HepG2 (cell line): ENCODE measurements at regions not wholly inside any gene's neighbourhood (a gene's known extent, or its start where the extent isn't known, plus 50 kb on each side); places are given as distances from the start of the nearest gene placed in this dataset.
"Not testable (repeated sequence)": the region's sequence is repeated elsewhere in the genome, so short reads cannot be mapped to it uniquely, and the experiment has no call there.

Experiments used
- CBX5 ChIP-seq: sonication (generic); formaldehyde crosslinking; IDR thresholded peaks from 2 replicates; pipeline ENCODE4 v1.4.0; 2020; ENCODE audit warnings: missing genetic modification reagents, borderline replicate concordance
- KLF12 ChIP-seq: sonication (generic); formaldehyde crosslinking; IDR thresholded peaks from 2 replicates; pipeline ENCODE4 v1.4.0; 2020; ENCODE audit warnings: missing genetic modification reagents, borderline replicate concordance
- KLF6 ChIP-seq: IDR thresholded peaks from 2 replicates; pipeline ENCODE4 v1.8.0; 2016; ENCODE audit warnings: missing biosample characterization, missing genetic modification reagents
- MYC ChIP-seq: sonication (generic); formaldehyde crosslinking; IDR thresholded peaks from 2 replicates; pipeline ENCODE4 v1.9.0; 2021; ENCODE audit warnings: missing genetic modification reagents, borderline replicate concordance
- POLR2A ChIP-seq, 2 experiments: IDR thresholded peaks; 2 replicates each; pipeline ENCODE4 v1.6.1; 2011; ENCODE audit warnings: low read depth in 2 of 2, low read length in 2 of 2, mild to moderate bottlenecking in 1 of 2, moderate library complexity in 1 of 2; ENCODE audit not compliant: insufficient read depth in 1 of 2
- ZBTB8A ChIP-seq: sonication (generic); formaldehyde crosslinking; IDR thresholded peaks from 2 replicates; pipeline ENCODE4 v1.4.0; 2020; ENCODE audit warnings: mild to moderate bottlenecking, low read depth, missing genetic modification reagents, borderline replicate concordance
- ZFP37 ChIP-seq: sonication (generic); formaldehyde crosslinking; IDR thresholded peaks from 2 replicates; pipeline ENCODE4 v1.4.0; 2020; ENCODE audit warnings: missing genetic modification reagents, borderline replicate concordance
- TF ChIP-seq, protein P1 (sequence below): sonication (generic); formaldehyde crosslinking; IDR thresholded peaks from 2 replicates; pipeline ENCODE4 v1.5.0; 2020; ENCODE audit warnings: mild to moderate bottlenecking, missing genetic modification reagents
- TF ChIP-seq, protein P2 (sequence below): sonication (generic); formaldehyde crosslinking; IDR thresholded peaks from 2 replicates; pipeline ENCODE4 v1.4.0; 2020; ENCODE audit warnings: missing genetic modification reagents
- TF ChIP-seq, protein P3 (sequence below): sonication (generic); formaldehyde crosslinking; conservative IDR thresholded peaks from 2 replicates; pipeline ENCODE4 v1.8.0; 2022; ENCODE audit warnings: missing genetic modification reagents
- TF ChIP-seq, protein P4 (sequence below): IDR thresholded peaks from 2 replicates; pipeline ENCODE4 v1.6.1; 2016; ENCODE audit warnings: missing compliant biosample characterization, missing genetic modification reagents, borderline replicate concordance
- TF ChIP-seq, protein P5 (sequence below): sonication (generic); formaldehyde crosslinking; IDR thresholded peaks from 2 replicates; pipeline ENCODE4 v1.8.1; 2023; ENCODE audit warnings: mild to moderate bottlenecking, inconsistent platforms, moderate library complexity, missing genetic modification reagents, borderline replicate concordance
- TF ChIP-seq, protein P6 (sequence below): sonication (generic); formaldehyde crosslinking; IDR thresholded peaks from 2 replicates; pipeline ENCODE4 v1.4.0; 2020; ENCODE audit warnings: mild to moderate bottlenecking, low read depth, missing genetic modification reagents
- TF ChIP-seq, protein P7 (sequence below): sonication (generic); formaldehyde crosslinking; IDR thresholded peaks from 2 replicates; pipeline ENCODE4 v1.5.0; 2020; ENCODE audit warnings: mild to moderate bottlenecking, missing genetic modification reagents, moderate library complexity

DNA sequence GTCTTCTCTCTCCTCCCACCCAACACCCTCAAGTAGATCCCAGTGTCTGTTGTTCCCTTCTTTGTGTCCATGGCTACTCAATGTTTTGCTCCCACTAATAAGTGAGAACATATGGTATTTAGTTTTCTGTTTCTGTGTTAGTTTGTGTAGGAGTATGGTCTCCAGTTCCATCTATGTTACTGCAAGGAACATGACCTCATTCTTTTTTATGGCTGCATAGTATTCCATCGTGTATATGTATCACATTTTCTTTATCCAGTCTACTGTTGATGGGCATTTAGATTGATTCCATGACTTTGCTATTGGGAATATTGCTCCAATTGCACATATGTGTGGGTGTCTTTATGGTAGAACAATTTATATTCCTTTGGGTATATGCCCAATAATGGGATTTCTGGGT lies 51.4 kb upstream of the SLC1A3 start:
- TF ChIP-seq, protein P1, sequence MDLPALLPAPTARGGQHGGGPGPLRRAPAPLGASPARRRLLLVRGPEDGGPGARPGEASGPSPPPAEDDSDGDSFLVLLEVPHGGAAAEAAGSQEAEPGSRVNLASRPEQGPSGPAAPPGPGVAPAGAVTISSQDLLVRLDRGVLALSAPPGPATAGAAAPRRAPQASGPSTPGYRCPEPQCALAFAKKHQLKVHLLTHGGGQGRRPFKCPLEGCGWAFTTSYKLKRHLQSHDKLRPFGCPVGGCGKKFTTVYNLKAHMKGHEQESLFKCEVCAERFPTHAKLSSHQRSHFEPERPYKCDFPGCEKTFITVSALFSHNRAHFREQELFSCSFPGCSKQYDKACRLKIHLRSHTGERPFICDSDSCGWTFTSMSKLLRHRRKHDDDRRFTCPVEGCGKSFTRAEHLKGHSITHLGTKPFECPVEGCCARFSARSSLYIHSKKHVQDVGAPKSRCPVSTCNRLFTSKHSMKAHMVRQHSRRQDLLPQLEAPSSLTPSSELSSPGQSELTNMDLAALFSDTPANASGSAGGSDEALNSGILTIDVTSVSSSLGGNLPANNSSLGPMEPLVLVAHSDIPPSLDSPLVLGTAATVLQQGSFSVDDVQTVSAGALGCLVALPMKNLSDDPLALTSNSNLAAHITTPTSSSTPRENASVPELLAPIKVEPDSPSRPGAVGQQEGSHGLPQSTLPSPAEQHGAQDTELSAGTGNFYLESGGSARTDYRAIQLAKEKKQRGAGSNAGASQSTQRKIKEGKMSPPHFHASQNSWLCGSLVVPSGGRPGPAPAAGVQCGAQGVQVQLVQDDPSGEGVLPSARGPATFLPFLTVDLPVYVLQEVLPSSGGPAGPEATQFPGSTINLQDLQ (CRISPR knock-in tag): not testable (repeated sequence)
- TF ChIP-seq, protein P2, sequence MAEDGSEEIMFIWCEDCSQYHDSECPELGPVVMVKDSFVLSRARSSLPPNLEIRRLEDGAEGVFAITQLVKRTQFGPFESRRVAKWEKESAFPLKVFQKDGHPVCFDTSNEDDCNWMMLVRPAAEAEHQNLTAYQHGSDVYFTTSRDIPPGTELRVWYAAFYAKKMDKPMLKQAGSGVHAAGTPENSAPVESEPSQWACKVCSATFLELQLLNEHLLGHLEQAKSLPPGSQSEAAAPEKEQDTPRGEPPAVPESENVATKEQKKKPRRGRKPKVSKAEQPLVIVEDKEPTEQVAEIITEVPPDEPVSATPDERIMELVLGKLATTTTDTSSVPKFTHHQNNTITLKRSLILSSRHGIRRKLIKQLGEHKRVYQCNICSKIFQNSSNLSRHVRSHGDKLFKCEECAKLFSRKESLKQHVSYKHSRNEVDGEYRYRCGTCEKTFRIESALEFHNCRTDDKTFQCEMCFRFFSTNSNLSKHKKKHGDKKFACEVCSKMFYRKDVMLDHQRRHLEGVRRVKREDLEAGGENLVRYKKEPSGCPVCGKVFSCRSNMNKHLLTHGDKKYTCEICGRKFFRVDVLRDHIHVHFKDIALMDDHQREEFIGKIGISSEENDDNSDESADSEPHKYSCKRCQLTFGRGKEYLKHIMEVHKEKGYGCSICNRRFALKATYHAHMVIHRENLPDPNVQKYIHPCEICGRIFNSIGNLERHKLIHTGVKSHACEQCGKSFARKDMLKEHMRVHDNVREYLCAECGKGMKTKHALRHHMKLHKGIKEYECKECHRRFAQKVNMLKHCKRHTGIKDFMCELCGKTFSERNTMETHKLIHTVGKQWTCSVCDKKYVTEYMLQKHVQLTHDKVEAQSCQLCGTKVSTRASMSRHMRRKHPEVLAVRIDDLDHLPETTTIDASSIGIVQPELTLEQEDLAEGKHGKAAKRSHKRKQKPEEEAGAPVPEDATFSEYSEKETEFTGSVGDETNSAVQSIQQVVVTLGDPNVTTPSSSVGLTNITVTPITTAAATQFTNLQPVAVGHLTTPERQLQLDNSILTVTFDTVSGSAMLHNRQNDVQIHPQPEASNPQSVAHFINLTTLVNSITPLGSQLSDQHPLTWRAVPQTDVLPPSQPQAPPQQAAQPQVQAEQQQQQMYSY (CRISPR knock-in tag): not testable (repeated sequence)
- not testable (repeated sequence) for TF ChIP-seq KLF6; ZFP37; POLR2A (IDR thresholded peaks at IDR 0.05; ENCODE audit: insufficient read depth in 1 of 2, low read depth in 2 of 2, low read length in 2 of 2); ZBTB8A (CRISPR knock-in tag); MYC (CRISPR knock-in tag); KLF12 (CRISPR knock-in tag); CBX5 (CRISPR knock-in tag)
- TF ChIP-seq, protein P3, sequence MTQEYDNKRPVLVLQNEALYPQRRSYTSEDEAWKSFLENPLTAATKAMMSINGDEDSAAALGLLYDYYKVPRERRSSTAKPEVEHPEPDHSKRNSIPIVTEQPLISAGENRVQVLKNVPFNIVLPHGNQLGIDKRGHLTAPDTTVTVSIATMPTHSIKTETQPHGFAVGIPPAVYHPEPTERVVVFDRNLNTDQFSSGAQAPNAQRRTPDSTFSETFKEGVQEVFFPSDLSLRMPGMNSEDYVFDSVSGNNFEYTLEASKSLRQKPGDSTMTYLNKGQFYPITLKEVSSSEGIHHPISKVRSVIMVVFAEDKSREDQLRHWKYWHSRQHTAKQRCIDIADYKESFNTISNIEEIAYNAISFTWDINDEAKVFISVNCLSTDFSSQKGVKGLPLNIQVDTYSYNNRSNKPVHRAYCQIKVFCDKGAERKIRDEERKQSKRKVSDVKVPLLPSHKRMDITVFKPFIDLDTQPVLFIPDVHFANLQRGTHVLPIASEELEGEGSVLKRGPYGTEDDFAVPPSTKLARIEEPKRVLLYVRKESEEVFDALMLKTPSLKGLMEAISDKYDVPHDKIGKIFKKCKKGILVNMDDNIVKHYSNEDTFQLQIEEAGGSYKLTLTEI (CRISPR knock-in tag): not testable (repeated sequence)
- TF ChIP-seq, protein P4, sequence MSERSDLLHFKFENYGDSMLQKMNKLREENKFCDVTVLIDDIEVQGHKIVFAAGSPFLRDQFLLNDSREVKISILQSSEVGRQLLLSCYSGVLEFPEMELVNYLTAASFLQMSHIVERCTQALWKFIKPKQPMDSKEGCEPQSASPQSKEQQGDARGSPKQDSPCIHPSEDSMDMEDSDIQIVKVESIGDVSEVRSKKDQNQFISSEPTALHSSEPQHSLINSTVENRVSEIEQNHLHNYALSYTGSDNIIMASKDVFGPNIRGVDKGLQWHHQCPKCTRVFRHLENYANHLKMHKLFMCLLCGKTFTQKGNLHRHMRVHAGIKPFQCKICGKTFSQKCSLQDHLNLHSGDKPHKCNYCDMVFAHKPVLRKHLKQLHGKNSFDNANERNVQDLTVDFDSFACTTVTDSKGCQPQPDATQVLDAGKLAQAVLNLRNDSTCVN (CRISPR knock-in tag): not testable (repeated sequence)
- TF ChIP-seq, protein P5, sequence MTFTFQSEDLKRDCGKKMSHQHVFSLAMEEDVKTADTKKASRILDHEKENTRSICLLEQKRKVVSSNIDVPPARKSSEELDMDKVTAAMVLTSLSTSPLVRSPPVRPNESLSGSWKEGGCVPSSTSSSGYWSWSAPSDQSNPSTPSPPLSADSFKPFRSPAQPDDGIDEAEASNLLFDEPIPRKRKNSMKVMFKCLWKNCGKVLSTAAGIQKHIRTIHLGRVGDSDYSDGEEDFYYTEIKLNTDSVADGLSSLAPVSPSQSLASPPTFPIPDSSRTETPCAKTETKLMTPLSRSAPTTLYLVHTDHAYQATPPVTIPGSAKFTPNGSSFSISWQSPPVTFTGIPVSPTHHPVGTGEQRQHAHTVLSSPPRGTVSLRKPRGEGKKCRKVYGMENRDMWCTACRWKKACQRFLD (CRISPR knock-in tag): not testable (repeated sequence)
- TF ChIP-seq, protein P6, sequence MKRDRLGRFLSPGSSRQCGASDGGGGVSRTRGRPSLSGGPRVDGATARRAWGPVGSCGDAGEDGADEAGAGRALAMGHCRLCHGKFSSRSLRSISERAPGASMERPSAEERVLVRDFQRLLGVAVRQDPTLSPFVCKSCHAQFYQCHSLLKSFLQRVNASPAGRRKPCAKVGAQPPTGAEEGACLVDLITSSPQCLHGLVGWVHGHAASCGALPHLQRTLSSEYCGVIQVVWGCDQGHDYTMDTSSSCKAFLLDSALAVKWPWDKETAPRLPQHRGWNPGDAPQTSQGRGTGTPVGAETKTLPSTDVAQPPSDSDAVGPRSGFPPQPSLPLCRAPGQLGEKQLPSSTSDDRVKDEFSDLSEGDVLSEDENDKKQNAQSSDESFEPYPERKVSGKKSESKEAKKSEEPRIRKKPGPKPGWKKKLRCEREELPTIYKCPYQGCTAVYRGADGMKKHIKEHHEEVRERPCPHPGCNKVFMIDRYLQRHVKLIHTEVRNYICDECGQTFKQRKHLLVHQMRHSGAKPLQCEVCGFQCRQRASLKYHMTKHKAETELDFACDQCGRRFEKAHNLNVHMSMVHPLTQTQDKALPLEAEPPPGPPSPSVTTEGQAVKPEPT: not testable (repeated sequence)
- TF ChIP-seq, protein P7, sequence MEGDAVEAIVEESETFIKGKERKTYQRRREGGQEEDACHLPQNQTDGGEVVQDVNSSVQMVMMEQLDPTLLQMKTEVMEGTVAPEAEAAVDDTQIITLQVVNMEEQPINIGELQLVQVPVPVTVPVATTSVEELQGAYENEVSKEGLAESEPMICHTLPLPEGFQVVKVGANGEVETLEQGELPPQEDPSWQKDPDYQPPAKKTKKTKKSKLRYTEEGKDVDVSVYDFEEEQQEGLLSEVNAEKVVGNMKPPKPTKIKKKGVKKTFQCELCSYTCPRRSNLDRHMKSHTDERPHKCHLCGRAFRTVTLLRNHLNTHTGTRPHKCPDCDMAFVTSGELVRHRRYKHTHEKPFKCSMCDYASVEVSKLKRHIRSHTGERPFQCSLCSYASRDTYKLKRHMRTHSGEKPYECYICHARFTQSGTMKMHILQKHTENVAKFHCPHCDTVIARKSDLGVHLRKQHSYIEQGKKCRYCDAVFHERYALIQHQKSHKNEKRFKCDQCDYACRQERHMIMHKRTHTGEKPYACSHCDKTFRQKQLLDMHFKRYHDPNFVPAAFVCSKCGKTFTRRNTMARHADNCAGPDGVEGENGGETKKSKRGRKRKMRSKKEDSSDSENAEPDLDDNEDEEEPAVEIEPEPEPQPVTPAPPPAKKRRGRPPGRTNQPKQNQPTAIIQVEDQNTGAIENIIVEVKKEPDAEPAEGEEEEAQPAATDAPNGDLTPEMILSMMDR (CRISPR knock-in tag): not testable (repeated sequence)
